H1 (cell line): ENCODE measurements at regions not wholly inside any gene's neighbourhood (a gene's known extent, or its start where the extent isn't known, plus 50 kb on each side); places are given as distances from the start of the nearest gene placed in this dataset.

ENCODE experiments used
- CREB1 ChIP-seq: IDR thresholded peaks from 2 replicates; pipeline ENCODE4 v1.6.1; 2012; ENCODE audit warnings: inconsistent platforms
- EP300 ChIP-seq, 2 experiments: IDR thresholded peaks; 1 replicate in 1 of 2; 2 replicates in 1 of 2; pipeline ENCODE4 v1.6.1; 2011 to 2012; ENCODE audit warnings: low read depth in 2 of 2, low read length in 2 of 2, mild to moderate bottlenecking in 2 of 2, borderline replicate concordance in 1 of 2, inconsistent platforms in 1 of 2, moderate library complexity in 1 of 2
- FOSL1 ChIP-seq: IDR thresholded peaks from 2 replicates; pipeline ENCODE4 v1.6.1; 2011; ENCODE audit warnings: mild to moderate bottlenecking, low read depth, low read length, moderate library complexity; ENCODE audit not compliant: insufficient read depth
- HDAC6 ChIP-seq: IDR thresholded peaks from one replicate; pipeline ENCODE4 v1.7.1; 2012; ENCODE audit warnings: low read depth, mild to moderate bottlenecking, inconsistent platforms, low read length, moderate library complexity
- KDM1A ChIP-seq: fragments of 200-600, 300-600 bp; sonication (generic); IDR thresholded peaks from 2 replicates; pipeline ENCODE4 v1.7.1; 2016; ENCODE audit warnings: mild to moderate bottlenecking, low read length, borderline replicate concordance
- KDM5A ChIP-seq: fragments of 200-600 bp; IDR thresholded peaks from 2 replicates; pipeline ENCODE4 v1.7.1; 2012; ENCODE audit warnings: mild to moderate bottlenecking, low read length, inconsistent platforms, mixed read lengths
- RNF2 ChIP-seq: fragments of 200-900, 300-1000 bp; sonication (generic); IDR thresholded peaks from 2 replicates; pipeline ENCODE4 v1.7.1; 2016; ENCODE audit warnings: borderline replicate concordance, low read depth, mild to moderate bottlenecking, antibody characterized with exemption, low read length; ENCODE audit not compliant: poor library complexity, severe bottlenecking; ENCODE audit errors: missing control alignments
- SUZ12 ChIP-seq: fragments of 200-600 bp; sonication (generic); IDR thresholded peaks from 2 replicates; pipeline ENCODE4 v1.6.1; 2012; ENCODE audit warnings: mild to moderate bottlenecking, inconsistent platforms, low read length, moderate library complexity, mixed read lengths
- TF ChIP-seq, protein P1 (sequence below): fragments of 300-600 bp; sonication (generic); IDR thresholded peaks from 2 replicates; pipeline ENCODE4 v1.7.1; 2012; ENCODE audit warnings: low read length, moderate library complexity, mild to moderate bottlenecking, inconsistent platforms; ENCODE audit not compliant: insufficient replicate concordance
- TF ChIP-seq, protein P2 (sequence below): IDR thresholded peaks from 2 replicates; pipeline ENCODE4 v1.6.1; 2012; ENCODE audit warnings: inconsistent platforms

GRCh38 chr14:76705214-76705613, 56.1 kb upstream of the VASH1 start (continued):
- TF ChIP-seq, protein P1, sequence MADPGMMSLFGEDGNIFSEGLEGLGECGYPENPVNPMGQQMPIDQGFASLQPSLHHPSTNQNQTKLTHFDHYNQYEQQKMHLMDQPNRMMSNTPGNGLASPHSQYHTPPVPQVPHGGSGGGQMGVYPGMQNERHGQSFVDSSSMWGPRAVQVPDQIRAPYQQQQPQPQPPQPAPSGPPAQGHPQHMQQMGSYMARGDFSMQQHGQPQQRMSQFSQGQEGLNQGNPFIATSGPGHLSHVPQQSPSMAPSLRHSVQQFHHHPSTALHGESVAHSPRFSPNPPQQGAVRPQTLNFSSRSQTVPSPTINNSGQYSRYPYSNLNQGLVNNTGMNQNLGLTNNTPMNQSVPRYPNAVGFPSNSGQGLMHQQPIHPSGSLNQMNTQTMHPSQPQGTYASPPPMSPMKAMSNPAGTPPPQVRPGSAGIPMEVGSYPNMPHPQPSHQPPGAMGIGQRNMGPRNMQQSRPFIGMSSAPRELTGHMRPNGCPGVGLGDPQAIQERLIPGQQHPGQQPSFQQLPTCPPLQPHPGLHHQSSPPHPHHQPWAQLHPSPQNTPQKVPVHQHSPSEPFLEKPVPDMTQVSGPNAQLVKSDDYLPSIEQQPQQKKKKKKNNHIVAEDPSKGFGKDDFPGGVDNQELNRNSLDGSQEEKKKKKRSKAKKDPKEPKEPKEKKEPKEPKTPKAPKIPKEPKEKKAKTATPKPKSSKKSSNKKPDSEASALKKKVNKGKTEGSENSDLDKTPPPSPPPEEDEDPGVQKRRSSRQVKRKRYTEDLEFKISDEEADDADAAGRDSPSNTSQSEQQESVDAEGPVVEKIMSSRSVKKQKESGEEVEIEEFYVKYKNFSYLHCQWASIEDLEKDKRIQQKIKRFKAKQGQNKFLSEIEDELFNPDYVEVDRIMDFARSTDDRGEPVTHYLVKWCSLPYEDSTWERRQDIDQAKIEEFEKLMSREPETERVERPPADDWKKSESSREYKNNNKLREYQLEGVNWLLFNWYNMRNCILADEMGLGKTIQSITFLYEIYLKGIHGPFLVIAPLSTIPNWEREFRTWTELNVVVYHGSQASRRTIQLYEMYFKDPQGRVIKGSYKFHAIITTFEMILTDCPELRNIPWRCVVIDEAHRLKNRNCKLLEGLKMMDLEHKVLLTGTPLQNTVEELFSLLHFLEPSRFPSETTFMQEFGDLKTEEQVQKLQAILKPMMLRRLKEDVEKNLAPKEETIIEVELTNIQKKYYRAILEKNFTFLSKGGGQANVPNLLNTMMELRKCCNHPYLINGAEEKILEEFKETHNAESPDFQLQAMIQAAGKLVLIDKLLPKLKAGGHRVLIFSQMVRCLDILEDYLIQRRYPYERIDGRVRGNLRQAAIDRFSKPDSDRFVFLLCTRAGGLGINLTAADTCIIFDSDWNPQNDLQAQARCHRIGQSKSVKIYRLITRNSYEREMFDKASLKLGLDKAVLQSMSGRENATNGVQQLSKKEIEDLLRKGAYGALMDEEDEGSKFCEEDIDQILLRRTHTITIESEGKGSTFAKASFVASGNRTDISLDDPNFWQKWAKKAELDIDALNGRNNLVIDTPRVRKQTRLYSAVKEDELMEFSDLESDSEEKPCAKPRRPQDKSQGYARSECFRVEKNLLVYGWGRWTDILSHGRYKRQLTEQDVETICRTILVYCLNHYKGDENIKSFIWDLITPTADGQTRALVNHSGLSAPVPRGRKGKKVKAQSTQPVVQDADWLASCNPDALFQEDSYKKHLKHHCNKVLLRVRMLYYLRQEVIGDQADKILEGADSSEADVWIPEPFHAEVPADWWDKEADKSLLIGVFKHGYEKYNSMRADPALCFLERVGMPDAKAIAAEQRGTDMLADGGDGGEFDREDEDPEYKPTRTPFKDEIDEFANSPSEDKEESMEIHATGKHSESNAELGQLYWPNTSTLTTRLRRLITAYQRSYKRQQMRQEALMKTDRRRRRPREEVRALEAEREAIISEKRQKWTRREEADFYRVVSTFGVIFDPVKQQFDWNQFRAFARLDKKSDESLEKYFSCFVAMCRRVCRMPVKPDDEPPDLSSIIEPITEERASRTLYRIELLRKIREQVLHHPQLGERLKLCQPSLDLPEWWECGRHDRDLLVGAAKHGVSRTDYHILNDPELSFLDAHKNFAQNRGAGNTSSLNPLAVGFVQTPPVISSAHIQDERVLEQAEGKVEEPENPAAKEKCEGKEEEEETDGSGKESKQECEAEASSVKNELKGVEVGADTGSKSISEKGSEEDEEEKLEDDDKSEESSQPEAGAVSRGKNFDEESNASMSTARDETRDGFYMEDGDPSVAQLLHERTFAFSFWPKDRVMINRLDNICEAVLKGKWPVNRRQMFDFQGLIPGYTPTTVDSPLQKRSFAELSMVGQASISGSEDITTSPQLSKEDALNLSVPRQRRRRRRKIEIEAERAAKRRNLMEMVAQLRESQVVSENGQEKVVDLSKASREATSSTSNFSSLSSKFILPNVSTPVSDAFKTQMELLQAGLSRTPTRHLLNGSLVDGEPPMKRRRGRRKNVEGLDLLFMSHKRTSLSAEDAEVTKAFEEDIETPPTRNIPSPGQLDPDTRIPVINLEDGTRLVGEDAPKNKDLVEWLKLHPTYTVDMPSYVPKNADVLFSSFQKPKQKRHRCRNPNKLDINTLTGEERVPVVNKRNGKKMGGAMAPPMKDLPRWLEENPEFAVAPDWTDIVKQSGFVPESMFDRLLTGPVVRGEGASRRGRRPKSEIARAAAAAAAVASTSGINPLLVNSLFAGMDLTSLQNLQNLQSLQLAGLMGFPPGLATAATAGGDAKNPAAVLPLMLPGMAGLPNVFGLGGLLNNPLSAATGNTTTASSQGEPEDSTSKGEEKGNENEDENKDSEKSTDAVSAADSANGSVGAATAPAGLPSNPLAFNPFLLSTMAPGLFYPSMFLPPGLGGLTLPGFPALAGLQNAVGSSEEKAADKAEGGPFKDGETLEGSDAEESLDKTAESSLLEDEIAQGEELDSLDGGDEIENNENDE, result no peak
- TF ChIP-seq KDM5A (no peak), SUZ12 (no peak), RNF2 (no peak), EP300 (IDR thresholded peaks at IDR 0.05; ENCODE audit: borderline replicate concordance in 1 of 2, low read depth in 2 of 2, low read length in 2 of 2) (no peak), CREB1 (no peak), KDM1A (no peak), HDAC6 (no peak), FOSL1 (no peak)
- TF ChIP-seq, protein P2, sequence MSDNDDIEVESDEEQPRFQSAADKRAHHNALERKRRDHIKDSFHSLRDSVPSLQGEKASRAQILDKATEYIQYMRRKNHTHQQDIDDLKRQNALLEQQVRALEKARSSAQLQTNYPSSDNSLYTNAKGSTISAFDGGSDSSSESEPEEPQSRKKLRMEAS, result no peak
- TF ChIP-seq, all 59 proteins: peak for 0
